GM19035 (cell line): ENCODE measurements at regions not wholly inside any gene's neighbourhood (a gene's known extent, or its start where the extent isn't known, plus 50 kb on each side); places are given as distances from the start of the nearest gene placed in this dataset.

ENCODE experiments used
- ATAC-seq: cut with Tn5 transposase; IDR thresholded peaks from one replicate; pipeline ENCODE4 v1.9.1; 2021; ENCODE audit not compliant: unreplicated experiment

DNA sequence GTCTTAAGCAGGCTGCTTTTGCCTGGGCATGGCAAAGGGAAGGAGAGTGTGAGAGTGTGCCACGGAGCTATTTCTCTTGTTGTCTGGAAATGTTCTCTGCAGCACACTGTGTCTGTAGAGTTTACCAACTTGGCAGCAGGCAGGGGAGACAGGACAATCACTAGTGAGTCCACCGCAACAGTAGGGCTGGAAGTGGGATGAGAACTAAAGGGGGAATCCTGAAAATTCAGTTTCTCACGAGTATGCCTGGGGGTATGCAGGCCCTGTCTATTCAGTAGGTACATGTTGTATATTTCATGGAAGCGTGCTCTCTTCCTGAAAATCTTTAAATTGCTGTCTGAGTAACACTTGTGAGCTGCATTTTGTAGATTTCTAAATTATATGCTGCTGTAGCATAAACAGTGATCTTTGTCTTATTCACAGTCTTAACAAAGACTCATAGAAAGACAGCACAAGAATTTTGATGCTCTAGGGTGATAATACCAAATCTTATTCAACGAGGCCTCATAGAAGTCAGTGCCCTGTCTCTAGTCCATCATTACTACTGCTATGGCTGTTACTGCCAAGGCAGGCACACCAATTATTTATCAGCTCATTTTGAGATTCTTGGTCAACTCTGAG is 200.4 kb upstream of the LEF1 start:
- ATAC-seq: no peak

DNA sequence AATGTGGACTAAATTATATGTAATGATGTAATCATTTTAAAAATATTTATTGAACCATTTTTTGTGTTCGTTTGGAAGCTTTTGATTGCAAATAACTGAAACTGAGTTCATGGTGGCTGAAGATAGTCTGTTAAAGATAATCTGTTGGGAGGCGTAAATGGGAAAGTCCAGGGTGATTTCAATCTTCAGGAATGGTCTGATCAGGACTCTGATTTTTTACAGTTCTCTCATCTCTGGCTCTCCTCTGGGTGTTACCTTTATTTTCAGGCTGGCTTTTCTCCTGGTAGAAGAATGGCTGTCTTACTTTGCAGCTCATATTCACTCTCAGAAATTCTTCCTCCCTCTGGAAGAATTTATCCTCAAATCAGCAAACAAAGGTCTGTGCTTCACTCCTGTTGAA is 199.0 kb upstream of the LEF1 start:
- no peak for ATAC-seq

DNA sequence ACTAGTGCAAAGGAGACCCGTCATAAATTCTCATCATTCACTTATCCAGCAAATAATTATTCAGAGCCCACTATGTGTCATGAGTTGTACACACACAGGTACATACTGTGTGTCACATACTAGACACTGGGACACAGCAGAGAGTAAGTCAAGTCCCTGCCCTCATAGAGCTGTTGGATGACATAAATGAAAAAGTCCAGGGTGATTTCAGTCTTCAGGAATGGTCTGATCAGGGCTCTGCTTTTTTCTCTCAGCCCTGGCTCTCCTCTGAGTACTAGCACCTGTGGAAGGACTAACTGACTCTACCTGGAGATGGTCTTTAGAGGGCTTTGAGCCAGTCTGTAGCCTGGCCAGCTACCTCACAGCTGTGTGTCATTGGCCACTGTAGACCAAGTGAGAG is 198.0 kb upstream of the LEF1 start:
- ATAC-seq: no peak

DNA sequence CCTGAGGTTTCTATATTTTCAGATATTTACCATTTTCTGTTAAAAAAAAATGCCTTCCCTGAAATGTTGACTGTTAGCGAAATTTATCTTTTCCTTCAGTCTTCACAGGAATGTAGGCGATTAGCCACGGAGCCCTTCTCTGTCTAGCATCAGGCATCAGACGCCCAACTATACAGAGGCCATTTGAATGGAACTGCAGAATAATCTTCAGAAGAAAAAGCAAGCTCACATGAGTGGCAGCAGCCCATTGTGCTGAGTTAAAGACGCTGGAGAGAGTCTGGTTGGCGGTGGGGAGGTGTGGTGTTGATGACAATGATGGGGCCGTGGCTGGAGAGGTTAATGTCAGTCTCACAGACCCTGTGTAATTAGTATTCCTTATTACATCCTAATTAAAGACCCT is 196.8 kb upstream of the LEF1 start:
- no peak for ATAC-seq

DNA sequence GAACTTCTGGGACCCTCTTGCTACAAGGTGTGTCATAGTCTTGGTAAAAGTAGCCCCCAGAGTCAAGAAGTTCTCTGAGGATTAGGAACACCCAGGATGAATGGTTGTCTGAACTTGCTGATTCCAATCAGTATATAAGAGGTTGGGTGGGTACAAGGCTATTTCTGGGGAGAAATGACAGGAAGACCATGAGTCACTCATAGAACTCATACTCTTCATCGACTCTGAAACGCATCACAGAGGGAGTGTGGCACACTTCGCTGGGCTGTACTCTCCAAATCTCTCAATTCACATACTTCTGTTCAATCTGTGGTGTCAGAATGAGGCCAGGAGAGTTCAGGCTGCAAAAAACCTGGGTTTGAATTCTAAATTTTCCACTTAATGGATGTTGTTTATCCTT is 193.2 kb upstream of the LEF1 start:
- no peak for ATAC-seq

DNA sequence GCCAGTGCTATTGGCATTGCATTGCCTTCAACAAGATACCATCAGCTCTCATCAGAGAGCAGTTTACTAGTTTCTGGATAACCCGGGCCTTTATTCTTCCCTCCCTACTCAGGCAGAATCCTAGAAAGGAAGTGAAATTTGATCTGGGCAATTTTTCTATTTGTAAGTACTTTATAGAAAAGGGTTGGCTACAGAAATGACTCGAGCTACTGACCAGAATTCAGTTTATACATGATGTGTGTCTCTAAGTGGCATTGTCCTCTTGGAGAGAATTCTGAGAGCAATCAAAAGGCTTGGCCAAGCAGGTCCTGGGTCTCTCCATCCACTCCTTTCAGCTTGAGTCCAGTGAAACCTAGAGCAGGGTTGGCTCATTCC is 192.7 kb upstream of the LEF1 start:
- no peak for ATAC-seq

DNA sequence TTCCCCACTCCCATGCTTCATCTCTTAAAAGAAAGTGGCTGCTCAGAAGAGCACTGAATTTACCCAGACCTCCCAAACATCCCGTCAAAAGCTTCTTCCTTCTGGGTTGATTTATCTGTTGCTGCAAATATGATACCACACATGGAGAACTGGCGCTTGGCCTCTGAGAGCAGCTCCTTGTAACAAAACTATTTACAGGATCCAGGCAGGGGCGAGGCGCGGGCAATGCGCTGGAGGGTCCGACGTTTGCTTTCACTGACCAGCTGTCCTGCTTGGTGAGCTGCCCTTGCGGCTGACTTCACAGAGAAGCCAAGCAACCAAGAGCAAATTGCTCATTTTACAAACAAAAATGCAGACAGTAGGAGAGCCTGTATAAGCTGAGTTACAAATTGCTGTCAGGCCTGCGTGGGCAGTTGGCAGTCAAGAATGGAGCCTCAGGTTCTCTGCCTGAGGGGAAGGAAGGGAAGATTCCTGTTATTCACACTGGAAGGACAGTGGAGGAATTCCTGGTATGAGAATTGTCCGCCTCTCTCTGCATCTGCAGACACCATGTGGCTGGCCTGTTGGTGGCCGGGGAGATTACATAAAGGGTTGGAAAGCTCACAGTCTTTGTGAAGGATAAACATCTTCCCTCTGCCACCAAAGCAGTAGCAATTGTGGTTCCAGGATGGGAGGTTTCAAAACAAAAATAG is 192.2 kb upstream of the LEF1 start:
- no peak for ATAC-seq

DNA sequence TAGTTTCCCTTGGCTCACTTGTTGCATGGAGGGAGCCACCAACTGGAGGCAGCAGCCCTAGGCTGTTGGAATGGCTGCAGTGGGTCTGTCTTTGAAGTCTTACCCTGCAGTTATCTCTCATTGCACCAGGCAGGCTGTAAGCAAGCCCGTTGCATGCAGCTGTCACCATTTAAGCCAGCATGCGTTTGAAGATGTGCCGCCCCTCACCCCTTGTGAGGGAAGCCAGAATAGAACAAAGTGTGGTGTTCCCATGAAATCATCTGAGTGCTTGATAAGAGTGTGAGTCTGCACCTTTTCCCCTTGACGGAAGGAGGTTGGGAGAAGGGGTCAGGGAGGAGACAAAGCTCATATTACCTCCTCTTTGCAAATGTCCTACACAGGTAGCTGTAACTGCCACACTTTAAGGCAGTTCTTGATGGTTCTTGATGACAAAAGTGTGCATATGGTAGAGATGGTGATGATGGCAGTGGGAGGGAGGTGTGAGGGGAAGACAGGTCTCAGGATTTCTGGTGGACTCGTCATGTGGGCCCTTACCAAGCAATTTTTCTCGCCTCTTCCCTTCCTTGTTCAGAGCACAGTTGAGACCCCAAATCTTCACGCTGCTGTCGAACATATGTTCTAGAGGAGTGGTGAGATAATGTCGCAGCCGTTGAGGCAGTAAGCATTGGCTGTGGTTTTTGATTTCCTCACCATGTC is 191.4 kb upstream of the LEF1 start:
- no peak for ATAC-seq

DNA sequence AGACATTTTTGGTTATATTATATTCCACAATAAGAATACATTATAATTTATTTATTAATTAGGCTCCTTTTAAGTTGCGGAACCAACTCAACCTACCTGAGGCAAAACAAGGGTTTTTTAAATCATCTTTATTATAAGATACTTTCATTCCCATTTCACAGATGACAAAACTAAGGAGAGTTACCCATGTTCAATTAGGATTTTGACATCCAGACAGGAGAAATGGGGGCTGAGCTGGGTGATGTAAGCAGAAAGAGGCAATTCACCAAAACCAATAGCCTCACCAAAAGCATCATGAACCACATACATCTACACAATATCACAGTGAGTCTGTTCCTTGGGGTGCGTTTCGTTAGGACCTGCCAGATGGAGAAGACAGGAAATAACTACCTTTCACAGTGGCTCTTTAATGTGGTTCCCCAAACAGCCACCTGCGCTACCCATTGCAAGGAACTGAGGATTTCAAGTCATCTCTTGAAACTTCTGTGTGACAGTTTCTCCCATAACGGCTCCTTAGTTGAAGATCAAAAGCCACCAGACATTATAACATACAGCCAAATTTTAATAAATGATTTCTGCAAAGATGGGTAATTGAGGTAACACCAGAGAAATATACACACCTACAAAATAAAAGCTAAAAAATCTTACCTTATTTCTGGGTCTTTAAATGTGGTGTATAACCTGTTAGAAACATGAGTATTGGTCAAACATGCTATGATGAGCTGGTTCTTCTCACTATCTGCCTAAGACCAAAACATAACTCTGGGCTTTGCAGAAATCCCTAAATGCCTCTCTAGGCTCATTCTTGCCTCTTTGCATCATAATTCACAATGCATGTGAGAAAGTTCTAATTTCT is 190.6 kb upstream of the LEF1 start:
- ATAC-seq: no peak

DNA sequence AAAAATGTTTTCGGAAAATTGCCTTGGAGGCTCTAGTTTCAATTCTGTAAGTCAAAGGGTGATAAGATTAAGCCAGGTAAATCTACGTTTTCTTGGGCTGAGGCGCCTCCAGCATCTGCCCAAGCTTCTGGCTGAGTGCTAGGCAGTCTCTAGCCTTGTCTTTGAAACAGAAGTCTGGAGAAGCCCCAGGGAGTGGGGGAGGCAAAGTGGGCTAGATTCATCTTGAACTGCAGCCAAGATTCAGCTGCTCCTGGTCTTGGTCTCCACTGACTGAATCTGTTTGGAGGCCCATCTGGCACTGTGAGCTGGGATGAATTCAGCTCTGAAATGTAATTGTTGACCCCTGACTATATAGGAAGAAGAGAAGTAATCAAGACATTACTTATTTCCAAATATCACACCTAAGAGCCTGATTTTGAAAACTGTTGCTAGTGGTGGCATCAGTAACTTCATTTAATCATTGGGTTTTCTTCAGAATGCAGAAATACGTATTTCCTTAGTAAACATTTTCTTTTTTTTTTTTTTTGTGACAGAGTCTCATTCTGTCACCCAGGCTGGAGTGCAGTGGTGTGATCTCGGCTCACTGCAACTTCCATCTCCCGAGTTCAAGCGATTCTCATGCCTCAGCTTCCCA is 187.3 kb upstream of the LEF1 start:
- no peak for ATAC-seq

DNA sequence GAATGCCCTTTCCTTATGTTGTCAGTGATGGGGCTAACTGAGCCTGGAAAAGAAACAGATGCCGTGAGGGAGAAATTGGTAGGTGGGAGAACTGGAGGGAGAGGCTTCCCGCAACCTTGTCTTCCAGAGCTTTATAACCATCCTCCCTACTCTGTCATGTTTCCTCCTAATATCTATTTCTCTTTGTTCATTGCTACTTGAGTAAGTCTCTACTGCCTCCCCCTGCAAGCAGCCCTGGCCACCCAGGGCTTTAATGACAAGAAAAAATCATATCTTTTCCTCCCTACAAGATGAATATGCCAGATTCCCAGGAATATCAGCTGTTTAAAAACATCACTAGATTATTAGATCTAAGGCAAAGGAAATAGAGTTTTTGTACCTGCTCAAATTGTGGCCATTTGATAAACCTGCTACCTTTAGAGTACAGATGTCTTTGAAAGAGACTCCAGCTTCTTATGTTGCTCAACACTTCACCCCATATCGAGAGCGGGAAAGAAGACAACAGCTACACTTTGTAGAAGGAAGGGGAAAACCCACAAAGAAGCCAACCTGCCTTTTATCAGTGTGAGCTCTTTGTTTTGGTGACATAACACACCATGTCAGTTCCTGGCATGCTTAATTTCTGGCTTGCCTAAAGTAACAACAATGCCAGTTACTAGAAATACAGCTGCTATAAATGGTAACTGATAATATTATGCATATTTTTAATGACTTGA is 186.6 kb upstream of the LEF1 start:
- ATAC-seq: no peak

DNA sequence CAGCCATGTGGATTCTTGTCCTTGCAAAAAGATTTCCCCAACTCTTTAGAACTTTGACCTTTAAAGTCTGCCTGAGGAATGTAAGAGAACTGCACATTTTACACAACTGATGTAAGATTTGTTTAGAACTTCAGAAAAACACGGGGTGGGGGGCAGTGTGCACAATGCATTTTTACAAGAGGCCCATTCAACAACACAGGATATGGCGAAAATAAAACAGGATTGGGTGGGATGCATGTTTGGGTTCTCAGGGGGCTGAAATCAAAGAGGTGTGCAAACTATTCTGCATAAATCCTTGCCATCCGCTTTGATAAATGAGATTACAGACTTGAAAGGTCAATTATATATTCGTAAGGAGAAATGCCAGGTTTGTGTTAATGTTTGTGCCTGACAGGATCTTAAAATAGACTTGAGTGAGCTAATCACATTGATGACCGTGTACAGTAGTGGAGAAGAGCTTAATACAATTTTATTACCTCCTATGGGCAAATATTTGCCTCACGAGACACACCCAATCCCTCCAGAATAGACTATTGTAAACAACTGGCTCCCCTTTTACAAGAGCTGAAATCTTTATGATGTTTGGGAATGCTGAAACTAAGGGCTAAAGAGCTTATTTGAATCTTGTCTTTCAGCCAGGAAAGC is 184.1 kb upstream of the LEF1 start:
- no peak for ATAC-seq

DNA sequence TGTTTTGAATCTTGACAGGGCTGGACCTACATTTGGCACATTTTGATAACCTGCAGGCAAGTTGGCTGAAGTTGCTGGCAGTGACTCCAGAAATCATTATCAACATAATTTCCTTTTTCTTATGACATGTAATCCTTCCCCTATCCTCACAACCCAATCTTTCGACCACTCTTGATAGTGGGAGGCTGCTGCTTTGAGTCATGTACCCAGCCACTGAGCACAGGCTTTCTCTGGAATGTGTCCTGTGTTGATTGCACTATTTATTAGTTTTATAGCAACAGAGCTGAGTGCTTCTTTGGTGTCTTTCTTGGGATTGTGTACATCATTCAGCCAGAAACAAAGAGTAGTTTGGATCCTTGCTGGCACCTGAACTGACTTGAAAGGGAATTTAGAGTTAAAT is 183.1 kb upstream of the LEF1 start:
- no peak for ATAC-seq

DNA sequence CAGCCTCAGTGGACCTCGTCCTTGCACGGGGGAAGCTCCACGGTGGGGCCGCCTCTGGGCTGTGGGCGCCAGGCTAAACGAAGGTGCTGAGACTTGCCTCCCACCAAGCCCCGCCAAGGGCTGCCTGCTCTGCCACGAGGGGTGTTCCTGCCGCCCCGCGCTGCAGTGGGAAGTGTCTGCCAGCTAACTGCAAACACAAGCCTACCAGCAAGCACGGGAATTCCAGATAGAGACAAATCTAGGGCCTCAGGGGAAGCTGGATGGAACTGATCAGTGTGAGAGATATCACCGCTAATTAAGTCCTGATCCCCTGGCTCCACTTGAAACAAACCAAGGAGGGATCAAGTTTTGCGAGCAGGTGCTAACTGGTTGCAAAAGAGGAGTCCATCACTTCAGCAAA is 181.6 kb upstream of the LEF1 start:
- ATAC-seq: no peak

DNA sequence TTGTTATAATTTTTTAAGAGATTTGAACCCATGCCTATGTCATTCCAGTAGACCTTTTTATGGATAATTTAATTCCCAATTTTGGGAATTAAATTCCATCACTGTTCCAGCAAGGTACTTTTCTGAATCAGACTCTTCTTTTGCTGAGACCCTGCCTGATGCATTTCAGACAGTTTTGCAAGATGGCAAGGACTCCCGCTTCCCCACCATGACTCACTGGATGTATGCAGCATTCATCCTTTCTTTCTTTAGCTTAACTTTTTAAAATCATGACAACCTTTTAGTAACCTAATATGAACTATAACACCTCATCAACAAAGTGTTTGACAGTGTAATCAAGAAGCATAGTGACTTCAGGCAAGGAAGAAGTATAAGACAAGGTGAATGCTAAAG is 178.1 kb upstream of the LEF1 start:
- no peak for ATAC-seq

DNA sequence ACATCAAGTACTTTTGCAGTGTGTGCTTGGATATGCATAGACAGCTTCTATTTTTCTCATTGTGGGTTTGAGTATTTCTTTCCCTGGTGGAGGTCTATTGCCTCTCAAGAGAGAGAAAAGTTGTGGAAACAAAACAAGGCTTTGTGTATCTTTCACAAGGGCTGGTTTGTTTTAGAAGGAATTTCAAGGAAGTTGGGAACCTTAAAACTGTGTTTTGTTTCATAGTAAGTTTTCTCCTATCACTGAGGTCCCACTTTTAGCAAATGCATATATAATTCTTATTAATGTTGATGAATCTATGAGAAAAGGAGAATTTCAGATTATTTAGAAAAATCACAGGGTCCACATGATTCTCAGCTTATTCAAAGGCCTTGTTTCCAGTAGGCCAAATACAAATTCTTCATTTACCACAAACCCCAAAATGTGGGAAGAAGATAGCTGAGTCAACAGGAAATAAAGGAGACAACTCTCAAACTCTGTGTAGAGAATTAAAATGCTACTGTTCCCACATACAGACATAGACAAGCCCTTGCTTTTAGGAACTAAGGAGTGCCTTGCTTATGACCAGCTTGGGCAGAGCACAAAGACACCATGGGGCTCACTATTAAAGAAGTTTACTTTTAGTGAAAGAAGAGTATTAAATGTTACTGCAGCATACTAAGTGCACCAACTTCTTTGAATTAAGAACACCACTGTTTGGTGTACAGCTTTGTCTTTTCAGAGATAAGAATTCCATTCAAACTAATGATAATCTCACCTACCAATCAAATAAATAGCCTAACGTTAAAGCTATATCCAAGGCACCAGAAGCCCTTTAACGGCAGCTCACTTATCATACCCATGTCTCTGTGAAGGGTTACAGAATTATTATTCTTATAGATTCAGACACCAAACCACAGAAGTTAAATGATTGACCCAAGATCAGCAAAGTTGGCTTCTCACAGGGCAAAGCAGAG is 177.4 kb upstream of the LEF1 start:
- no peak for ATAC-seq

DNA sequence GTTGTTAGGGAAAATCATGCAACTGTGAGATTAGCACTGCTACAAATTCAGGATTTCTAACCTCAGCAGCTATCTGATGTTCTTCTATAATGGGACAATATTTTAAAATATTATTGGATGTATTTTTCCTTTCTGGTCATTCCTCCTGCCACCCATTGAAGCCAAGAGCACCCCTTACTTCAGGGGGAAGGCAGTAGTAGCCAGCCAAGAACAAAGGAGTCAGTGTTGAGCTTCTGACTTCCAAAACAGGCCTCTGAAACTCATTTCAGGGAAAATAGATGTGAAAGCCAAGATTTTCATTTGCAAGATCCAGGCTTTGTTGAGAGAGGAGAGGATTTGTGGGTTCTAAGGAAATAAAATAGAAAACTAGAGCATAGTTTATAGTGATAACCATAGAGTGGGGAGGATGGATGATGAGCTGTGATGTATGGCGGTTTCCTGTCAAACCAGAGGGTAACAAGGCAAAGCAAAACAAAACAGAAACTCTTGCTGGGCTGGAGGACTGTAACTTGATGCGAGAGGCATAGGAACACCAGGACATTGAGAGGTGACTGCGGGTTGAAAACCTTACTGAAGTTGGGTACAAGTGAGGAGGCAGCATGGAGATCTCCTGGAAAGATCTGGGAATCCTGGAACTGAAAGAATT is 173.7 kb upstream of the LEF1 start:
- no peak for ATAC-seq

DNA sequence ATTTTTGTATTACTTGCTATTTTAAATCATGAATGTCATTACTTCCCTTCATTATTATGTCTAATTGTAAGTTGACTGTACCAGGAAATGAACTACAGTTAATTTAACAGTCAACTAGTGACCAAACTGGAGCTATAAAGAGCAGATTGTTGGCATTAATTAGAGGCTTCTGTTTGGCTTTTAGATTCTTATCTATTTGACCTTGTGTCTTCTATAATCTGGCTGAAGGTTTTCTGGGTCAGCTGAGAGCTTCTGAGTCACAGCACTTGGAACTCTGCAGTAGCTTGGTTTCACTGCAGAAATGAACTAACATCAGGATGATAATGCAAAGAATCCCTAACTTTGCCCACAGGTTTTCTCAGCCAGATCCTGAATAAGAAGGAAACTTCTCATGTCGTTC is 169.2 kb upstream of the LEF1 start:
- ATAC-seq: no peak
